Retinal pigment epithelial cell (primary cell): ENCODE measurements at regions not wholly inside any gene's neighbourhood (a gene's known extent, or its start where the extent isn't known, plus 50 kb on each side); places are given as distances from the start of the nearest gene placed in this dataset.
"Not testable (repeated sequence)": the region's sequence is repeated elsewhere in the genome, so short reads cannot be mapped to it uniquely, and the experiment has no call there.

Experiments
- DNase-seq: peaks from one replicate; pipeline ENCODE4 v3.0.0-alpha.2; 2010; ENCODE audit warnings: low read depth
- H3K4me3 ChIP-seq: 2 replicates; pipeline ENCODE4 v1.5.1; 2011; ENCODE audit warnings: mild to moderate bottlenecking, low read length, control low read depth, moderate library complexity
- TF ChIP-seq, protein P1 (sequence below): conservative IDR thresholded peaks from 2 replicates; pipeline ENCODE4 v1.5.1; 2011; ENCODE audit warnings: low read depth, low read length, control low read depth, inconsistent platforms

DNA sequence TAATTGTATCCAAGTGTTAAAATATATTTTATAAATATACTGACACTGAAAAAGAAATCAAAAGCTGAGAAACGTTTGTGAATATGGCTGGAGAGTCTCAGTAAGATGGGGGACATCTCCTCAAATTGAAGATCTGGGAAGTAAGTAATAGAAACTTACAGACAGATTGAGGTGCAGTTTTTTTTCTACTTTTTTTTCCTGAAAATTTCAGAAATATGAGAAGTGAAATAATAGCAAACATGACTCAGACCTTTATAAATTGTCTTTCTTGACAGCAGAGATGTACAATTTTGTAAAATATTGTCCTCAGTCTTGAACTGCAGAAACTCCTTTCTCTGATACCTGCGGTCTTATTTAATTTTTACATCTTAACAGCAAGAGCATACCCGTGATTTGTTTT lies 347.1 kb downstream of the UTRN start:
- H3K4me3 ChIP-seq = no peak overlapping the region
- TF ChIP-seq, protein P1, sequence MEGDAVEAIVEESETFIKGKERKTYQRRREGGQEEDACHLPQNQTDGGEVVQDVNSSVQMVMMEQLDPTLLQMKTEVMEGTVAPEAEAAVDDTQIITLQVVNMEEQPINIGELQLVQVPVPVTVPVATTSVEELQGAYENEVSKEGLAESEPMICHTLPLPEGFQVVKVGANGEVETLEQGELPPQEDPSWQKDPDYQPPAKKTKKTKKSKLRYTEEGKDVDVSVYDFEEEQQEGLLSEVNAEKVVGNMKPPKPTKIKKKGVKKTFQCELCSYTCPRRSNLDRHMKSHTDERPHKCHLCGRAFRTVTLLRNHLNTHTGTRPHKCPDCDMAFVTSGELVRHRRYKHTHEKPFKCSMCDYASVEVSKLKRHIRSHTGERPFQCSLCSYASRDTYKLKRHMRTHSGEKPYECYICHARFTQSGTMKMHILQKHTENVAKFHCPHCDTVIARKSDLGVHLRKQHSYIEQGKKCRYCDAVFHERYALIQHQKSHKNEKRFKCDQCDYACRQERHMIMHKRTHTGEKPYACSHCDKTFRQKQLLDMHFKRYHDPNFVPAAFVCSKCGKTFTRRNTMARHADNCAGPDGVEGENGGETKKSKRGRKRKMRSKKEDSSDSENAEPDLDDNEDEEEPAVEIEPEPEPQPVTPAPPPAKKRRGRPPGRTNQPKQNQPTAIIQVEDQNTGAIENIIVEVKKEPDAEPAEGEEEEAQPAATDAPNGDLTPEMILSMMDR = no peak
- no peak for DNase-seq

DNA sequence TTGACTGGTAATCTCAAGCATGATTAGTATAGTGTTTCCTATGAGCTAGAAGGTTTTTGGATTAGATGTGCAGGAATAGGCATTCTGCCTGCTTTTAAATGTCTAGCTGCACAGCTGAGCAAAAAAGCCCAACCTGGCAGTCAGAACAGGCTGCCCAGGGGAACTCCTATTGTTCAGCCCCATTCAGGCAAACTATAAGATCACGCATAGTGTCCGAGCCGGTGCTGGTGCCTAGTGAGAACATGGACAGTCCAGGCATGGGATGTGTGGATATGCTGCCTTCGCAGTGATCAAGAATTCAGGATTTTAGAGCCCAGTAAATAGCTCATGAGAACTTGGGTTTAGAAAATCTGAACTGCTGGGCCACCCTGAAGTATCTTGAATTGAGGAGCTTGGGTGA lies 348.8 kb downstream of the UTRN start:
- DNase-seq = no peak
- H3K4me3 ChIP-seq = no peak overlapping the region
- TF ChIP-seq, protein P1 = no peak

DNA sequence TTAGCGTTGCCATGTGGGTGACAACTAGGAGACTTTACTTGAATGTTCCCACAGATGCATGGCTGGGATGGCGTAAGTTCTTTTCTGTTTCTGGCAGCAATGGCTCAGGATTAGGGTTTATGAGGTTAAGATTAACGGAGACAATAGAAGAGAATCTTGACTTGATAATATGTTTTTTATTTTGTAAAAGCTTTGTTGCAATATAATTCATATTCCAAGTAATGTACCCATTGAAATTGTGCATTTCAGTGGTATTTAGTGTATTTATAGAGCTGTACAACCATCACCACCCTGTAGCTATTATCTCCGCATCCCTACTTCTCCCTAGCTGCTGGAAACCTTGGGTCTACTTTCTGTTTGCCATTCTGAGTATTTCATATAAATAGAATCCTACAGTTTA lies 349.2 kb downstream of the UTRN start:
- no peak for DNase-seq
- TF ChIP-seq, protein P1 = no peak
- no peak overlapping the region for H3K4me3 ChIP-seq

DNA sequence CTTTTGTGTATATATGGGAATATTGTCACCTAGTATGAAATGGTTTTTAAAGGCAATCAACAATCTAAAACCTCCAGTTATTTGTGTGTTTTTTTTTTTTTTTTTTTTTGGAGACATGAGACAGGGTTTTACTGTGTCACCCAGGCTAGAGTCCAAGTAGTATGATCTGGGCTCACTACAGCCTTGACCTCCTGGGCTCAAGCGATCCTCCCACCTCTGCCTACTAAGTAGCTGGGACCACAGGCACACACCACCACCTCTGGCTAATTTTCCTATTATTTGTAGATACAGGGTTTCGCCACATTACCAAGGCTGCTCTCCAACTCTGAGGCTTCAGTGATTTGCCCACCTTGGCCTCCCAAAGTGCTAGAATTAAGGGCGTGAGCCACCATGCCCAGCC lies 349.9 kb downstream of the UTRN start:
- TF ChIP-seq, protein P1 = no peak
- DNase-seq = no peak

DNA sequence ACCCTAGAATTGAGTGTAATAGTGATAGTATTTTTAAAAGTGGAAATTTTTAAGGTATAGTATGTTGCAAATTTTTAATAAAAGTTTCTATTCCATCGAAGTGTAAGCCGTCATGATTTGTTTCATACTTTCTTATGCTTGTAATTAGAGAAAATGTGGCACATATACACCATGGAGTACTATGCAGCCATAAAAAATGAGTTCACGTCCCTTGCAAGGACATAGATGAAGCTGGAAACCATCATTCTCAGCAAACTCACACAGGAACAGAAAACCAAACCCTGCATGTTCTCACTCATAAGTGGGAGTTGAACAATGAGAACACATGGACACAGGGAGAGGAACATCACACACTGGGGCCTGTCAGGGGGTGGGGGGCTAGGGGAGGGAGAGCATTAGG lies 350.9 kb downstream of the UTRN start:
- not testable (repeated sequence) for H3K4me3 ChIP-seq, DNase-seq

More for the DNA sequence above, 349.9 kb downstream of the UTRN start:
- H3K4me3 ChIP-seq = no peak overlapping the region

DNA sequence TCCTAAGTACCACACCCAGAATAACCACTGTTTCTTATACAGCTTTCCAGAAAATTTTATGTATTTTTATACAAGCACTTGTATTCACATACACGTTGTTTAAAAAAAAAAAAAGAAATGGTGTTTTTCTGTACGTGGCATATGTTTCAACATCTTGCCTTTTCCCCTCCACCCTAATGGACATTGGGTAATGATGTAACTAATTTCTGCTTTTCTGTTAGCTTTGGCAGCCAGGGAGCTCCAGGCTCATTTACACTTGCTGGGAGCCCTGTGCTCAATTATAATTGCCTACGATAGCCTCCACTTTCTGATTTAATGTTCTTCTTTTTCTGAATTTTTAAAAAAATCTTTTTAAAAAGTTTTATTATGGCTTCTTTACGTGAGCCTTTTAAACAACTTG lies 352.4 kb downstream of the UTRN start:
- no peak overlapping the region for H3K4me3 ChIP-seq
- no peak for DNase-seq
- TF ChIP-seq, protein P1 = no peak

DNA sequence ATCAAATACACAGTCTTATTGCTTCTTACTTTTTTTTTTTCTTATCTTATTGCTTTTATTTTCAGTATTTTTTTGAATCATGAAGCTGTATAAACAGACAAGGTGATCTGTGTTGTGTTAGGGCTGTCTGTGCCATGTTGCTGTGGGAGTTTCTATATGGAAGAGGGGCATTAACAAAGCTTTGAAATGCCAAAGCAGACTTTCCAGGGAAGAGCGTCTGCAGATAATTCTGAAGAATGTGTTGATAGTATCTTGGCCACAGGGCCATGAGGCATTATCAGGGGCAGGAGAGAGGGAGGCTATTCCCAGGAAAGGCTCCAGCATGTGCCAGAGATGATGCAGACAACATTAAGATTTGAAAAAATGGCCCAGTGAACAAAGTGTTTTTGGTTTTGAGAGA lies 354.5 kb downstream of the UTRN start:
- TF ChIP-seq, protein P1 = no peak
- DNase-seq = no peak
- no peak overlapping the region for H3K4me3 ChIP-seq

DNA sequence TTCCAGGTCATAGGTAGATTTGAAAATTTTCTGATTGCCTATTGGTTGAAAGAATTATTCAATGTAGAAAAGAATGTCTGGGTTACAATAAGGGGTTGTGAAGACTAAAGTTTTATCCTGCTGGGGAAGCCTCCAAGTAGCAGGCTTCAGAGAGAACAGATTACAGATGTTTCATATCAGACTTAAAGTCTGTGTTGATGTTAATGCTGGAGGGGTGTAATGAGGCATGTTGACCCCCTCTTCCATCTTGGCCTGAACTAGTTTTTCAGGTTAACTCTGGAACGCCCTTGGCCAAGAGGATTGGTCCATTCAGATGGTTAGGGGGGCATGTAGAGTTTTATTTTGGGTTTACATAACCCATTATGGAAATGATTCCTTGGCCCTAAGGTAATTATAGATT lies 356.2 kb downstream of the UTRN start:
- DNase-seq = no peak
- TF ChIP-seq, protein P1 = no peak
- H3K4me3 ChIP-seq = no peak overlapping the region
